Fibroblast of skin of right quadriceps (primary cell): ENCODE measurements at regions not wholly inside any gene's neighbourhood (a gene's known extent, or its start where the extent isn't known, plus 50 kb on each side); places are given as distances from the start of the nearest gene placed in this dataset.

Experiments
- DNase-seq: peaks from one replicate; pipeline ENCODE4 v3.0.0-alpha.2; 2013

DNA sequence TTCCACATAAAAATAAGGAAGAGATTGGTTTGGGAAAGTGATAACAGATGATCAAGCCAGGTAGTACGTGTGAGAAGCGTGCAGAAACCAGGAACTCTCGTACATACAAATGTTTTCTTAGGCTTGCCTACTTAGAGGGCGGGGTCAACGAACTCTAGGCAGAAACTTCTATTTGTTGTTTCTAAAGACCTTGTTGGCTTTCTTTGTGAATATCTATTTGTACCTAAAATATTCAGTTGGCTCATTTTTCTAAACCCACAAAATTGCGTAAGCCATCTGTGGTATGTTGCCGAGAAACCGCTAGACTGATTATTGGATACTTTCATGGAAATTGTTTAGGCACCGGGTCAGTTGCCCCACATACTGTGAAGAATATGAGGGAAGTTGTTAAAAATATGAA, 458.5 kb downstream of the MAT2B start:
- peak; percentile 59 for DNase-seq

- no peak for DNase-seq
Observed at GRCh38 chr5:163964671-163965070, 459.3 kb downstream of the MAT2B start.

GRCh38 chr5:163967268-163967667, 461.8 kb downstream of the MAT2B start:
- no peak for DNase-seq

DNA sequence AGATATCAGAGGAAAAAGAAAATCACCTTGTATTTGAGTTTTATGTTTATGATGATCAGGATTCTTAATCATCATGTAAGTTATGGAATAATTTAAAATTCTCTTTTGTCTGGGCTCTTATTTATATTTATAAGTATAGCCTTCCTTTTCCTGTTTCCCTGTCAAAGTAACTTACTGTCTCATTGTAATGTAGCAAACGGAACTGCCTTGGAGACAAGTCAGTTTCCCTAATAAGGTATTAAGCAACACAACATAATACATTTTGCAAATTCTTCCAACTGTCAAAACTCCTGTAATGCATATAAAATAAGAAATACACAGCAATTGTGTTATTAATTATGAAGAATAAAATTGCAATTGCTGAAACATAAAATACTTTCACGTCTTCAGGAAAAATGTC, 463.2 kb downstream of the MAT2B start:
- no peak for DNase-seq

GRCh38 chr5:163976696-163977095, 471.3 kb downstream of the MAT2B start:
- DNase-seq, result peak; percentile 17

DNA sequence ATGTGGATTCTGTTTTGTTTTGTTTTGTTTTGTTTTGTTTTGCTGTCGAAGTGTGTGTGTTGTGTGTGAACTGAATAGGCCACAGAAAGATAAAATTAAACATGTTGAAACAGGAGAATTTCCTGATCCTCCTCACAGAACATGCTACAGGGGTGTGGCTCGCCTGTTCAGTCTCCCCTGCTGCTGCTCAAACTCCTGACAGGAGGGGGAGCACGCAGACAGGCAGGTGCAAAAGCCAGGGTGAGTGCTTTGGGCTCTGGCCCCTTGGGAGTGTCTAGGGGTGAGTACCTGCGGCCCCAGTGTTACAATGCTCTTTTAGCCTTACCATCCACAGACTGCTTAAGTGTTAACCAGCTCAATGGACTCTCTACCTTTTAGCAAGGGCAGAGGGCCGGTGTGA, 473.5 kb downstream of the MAT2B start:
- no peak for DNase-seq

DNA sequence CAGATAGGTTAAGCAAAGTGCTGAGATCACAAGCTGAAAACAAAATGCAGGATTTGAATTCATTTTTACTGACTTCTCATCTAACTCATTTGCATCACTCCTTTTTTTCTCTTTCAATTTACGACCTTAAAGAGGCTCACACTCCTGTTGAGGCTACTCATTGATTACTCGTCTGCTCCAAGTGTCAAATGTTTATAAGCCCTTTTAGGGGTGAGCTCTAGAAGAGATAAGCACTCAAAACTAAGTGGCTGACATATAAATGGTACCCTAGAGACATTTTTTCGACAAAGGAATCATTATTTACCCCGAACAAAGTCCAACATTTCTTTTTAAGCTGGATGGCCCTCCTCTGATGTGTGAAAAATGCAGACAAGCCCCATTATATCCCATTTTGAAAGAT, 483.1 kb downstream of the MAT2B start:
- DNase-seq, result no peak

DNA sequence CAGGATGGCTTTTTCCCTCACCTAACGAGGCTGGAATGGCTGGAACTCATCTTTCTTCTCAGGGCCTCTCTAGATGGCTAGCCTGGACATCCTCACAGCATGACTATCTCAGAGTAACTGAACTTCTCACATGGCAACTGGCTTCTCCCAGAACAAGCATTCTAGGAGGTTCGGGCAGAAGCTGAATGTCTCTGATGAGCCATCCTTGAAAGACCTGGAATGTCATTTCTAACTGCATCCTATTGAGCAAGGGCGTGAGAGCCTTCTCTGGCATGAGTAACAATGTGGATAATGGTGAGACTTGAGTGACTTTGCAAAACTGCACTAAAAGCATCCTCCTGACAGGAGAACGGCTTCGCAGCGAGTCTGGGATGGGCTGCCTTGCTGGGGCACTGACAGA, 487.7 kb downstream of the MAT2B start:
- DNase-seq, result no peak

DNA sequence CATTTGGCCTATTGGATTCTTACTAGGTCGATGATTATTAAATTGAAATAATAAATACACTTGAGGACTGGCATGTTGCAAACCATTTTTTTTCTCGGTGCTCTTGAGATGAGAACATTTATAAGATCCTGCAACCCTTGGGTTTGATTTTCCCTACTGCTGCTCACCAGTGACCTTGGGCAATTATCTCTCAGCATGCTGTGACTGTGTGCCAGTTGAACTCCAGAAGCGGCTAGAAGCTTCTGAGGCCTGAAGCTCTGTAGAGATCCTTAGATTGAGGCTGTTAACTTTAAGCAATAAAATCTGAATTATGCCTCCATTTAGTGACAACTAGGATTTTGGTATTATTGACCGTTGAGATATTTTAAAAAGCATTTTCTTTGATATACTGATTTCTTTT, 489.8 kb downstream of the MAT2B start:
- DNase-seq, result no peak

DNA sequence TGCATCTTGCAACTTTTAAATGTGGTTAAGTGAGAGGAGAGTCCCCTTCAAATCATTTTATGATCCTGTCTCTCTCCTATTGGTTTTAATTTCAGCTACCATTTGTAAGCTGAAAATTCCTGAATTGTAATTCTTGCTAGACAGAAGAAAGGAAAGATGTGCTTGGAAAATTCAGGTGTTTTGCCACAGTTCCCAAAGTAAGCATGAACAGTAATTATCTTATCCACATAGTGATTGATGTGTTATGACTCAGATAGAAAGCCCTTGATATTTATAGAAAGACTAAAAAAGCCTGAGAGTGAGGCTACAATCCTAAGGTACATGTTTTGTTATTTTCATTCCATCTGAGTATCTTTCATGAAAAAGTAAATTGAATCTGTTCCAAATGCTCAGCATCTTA, 492.5 kb downstream of the MAT2B start:
- no peak for DNase-seq

DNA sequence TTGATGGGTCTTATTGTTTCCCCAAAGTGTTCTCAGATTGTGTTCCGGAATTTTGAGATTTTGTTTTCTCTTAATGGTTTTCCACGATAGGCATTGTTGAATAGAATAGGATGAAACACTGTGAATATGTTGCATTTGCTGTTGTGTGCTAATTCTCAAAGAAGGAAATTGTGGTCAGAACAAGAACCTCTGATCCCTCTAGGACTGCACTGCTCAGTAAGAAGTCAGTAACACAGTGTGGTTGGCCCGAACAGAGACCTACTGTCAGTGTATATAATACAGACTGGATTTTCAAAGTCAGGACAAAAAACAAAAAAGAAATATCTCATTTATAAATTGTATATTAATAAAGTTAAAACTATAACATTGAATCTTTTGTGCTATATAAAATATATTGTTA, 494.8 kb downstream of the MAT2B start:
- DNase-seq, result no peak

DNA sequence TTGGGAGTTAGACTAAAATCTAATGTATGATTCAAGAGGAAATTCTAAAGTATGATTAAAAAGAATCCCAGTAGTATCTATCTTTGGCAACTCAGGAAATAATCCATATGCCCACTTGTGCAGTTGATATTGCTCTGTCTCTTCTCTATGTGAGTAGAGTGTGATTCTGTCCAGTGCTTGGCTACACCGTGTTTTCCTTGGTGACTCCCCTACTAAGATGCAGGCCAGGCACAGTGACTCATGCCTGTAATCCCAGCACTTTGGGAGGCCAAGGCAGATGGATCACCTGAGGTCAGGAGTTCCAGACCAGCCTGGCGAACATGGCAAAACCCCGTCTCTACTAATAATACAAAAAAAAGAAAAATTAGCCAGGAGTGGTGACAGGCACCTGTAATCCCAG, 495.4 kb downstream of the MAT2B start:
- DNase-seq, result no peak

- no peak for DNase-seq
Observed at GRCh38 chr5:164002214-164002613, 496.8 kb downstream of the MAT2B start.

DNA sequence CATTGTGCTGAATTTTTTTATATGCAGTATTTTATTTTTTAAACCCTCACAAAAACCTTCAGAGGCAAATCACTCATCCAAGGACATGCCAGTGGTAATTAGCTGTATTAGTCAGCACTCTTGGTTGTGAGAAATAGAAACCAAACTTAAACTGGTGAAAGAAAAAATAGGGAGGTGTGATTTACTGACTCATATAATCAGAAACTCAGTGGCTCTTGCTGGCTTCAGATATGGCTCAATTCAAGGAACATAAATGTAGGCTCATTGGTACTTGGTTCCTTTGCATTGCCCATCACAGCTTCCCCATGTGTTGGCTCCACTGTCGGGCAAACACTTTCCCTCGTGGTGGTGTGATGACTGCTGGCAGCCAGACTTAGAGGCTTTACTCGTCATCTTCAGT, 497.2 kb downstream of the MAT2B start:
- peak; percentile 82 for DNase-seq

DNA sequence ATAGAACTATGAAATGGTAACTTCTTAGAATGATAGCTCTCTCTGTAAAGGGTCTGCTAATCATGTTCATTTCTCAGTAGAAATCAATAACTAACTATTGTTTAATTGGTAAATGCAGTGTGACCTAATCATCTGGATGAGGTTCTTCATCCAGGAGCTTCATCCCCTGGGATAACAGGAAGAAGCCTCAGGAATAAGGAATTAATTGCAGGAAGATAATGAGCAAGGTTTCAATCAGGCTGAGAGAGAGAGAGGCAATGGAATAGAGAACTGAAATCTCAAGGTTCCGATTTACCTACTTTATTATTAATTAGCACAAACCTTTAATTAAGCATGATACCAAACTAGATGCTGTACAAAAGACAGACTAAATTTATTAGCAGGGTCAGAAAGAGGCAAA, 499.7 kb downstream of the MAT2B start:
- DNase-seq, result no peak

DNA sequence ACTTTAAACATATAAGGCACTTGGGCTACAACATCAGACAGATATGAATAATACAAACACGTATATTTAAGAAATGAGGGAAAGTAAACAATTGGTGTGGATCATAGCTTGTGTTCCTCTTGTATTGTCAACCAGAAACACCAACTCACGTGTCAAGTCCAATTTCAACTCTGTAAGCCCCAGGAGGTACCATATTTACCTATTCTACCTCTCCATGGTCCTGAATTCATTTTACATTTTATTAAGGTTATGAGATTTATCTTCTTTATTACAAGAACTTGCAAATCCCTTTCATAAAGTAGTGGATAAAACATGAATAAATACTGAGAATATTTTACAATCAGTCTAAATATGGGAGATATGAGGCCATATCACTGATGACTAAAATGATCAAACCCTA, 501.6 kb downstream of the MAT2B start:
- no peak for DNase-seq

DNA sequence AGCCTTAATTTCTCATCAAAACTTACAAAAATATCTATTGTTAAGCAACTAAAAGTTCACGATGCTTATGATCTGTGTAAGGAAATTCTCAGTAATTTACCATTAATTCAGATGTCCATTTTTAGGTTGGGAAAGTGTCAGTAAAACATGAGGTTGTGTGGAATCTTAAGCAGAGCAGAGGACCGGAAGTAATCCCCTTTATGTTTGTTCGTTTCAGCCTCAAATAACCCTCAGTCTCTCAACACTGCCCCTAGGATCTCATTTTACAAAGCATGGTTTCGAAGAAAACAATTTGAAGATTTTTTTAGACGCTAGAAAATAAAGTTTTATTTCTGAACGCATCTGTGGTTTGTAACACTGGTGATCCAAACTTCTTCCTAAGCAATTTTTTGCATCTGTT, 504.2 kb downstream of the MAT2B start:
- no peak for DNase-seq

GRCh38 chr5:164010900-164011299, 505.5 kb downstream of the MAT2B start:
- DNase-seq, result no peak

DNA sequence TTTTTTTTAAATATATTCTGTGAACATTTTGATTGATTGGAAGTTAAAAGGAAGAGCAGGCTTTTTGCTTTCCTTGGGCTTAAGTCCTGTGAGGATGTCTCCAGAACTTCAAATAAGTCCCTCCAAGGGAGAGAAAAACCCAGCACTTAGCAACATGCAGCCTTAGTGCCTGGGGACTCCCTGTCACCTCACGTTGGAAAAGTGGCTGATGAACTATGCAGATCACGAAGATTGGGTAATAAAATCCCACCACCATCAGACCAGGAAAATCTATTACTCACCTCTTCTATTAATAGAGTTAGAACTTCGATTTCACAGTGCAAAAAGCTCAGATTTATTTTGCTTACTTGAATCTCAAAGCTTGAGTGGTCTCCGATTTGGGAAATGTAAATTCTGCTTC, 507.0 kb downstream of the MAT2B start:
- peak; percentile 47 for DNase-seq

GRCh38 chr5:164013077-164013670, 507.8 kb downstream of the MAT2B start:
- peak; percentile 82 for DNase-seq

- DNase-seq, result peak; percentile 57
Observed at GRCh38 chr5:164020116-164020515, 514.7 kb downstream of the MAT2B start.

GRCh38 chr5:164027738-164028137, 522.3 kb downstream of the MAT2B start:
- DNase-seq, result no peak

GRCh38 chr5:164038128-164038783, 532.8 kb downstream of the MAT2B start:
- DNase-seq, result no peak

GRCh38 chr5:164041105-164041504, 535.7 kb downstream of the MAT2B start:
- no peak for DNase-seq

GRCh38 chr5:164048359-164048926, 543.0 kb downstream of the MAT2B start:
- peak; percentile 30 for DNase-seq
